ENCODE measurements at regions not wholly inside any gene's neighbourhood (a gene's known extent, or its start where the extent isn't known, plus 50 kb on each side); places are given as distances from the start of the nearest gene placed in this dataset.
"Not testable (repeated sequence)": the region's sequence is repeated elsewhere in the genome, so short reads cannot be mapped to it uniquely, and the experiment has no call there.

DNA sequence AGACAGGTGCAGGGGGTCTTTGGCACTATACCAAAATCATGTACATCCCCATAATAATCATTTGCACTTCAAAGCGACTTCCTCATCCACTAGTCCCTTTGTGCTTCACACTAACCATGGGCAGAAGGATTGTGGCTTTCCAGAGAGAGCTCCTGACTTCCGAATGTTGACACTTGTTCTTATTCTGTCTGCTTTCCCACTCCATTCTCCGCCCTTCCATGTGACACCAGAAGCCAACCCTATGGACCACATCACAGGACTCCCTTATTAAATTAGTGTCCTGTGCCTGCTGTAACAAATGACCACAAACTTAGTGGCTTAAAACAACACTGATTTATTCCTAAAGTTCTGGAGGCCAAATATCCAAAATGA lies 91.6 kb downstream of the CMC2 start:
- DNase-seq (ENCODE audit: low spot score) (no peak), ATAC-seq (no peak)

DNA sequence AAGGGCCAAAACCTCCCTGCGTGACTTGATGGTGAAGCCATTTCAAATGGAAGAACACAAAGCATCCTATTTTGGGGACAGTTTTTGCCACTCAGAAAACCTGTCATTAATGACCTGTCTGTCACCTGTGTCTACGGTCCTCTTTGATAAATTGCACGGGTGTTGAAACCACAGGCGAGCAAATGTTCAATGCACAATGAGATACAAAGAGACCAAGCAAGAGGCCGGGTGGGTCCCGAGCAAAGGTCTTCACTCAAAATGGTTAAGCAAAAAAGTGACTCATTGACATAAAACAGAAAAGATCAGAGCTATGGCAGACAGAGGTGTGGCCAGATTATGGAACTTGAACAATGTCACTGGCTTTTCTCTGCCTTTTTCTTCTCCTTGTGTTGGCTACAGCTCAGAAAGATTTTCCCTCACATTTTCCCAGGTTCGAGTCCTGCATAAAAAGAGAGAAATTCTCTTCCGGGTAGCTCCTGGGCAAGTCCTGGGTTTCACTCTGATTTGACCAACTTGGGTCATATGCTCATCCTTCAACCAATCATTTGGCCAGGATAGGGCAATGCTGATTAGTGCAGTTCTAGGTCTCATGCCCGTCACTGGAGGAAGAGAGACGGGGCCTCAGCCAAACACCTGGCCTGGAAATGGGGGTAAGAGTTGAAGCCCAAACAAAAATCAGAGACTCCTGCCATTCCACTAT lies 92.2 kb downstream of the CMC2 start:
- DNase-seq (ENCODE audit: low spot score) (no peak), ATAC-seq (no peak)

DNA sequence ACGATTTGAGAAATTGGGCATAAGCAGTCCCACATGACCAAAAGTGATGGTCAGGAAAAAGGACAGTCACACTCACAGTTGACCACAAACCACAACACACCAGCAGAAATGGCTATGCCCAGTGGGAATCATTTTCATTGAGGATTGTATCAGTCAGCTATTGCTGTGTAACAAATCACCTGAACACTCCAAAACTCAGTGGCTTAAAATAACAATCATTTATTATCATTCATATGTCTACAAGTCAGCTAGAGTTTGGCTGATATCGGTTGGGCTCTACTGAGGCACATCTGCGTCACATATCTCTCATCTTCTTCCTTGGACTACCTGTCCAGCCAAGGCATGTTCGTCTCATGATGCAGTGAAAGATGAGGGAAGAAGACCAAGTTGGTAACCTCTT lies 93.3 kb downstream of the CMC2 start:
- ATAC-seq (no peak), DNase-seq (ENCODE audit: low spot score) (no peak)

DNA sequence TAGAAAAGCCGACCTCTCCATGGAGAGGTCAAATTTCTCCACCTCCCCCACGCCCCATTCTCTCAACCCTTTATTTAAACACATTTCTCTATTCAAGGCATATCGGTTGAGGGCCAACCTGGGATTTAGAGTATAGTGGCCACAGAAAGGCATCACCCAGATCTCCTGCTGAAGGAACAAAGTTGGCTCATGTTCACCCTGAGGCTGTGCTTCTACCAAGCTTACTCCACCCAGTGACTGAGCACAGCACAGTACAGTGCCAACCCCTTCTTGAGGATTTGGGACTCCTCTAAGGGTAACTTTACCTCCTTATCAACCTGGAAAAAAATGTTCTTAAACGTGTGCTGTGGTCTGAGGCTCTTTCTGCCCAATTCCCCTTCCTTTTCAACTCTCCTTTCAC lies 94.0 kb downstream of the CMC2 start:
- DNase-seq (ENCODE audit: low spot score) (no peak), ATAC-seq (no peak)

DNA sequence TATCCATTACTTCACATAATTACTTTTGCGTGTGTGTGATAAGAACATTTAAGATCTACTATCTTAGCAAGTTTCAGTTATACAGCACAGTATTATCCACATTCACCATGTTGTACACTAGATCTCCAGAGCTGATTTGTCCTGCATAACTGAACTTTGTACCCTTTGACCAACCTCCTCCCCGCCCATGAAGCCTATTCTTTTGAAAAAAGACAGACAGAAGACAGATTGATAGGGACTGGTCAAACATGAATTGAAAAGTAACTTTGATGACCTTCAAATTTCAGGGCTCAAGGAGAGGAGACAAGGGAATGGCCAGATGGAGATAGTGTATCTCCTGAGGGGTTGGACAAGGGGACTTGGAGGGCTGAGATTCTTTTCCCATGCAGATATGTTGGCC lies 96.3 kb downstream of the CMC2 start:
- DNase-seq (ENCODE audit: low spot score) (no peak), ATAC-seq (no peak)

DNA sequence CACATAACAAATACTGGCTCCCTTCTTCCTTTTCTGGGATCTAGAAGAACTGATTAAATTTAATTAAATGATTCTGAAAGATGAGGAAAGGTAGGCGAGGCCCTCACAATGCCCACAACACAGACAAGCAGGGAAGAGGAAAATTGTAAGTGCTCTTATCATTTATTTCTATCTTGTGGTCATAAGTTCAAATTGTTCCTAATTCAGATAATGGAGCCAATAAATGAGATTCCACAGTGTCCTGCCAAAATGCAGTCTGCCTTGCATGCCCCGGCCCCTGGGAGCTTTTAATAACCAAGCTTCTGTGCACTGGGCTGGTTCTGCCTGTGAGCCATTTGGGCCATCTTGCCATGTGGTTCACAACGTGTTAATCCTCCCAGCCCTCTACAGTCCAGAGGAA lies 97.0 kb downstream of the CMC2 start:
- no peak for ATAC-seq
- no peak for DNase-seq (ENCODE audit: low spot score)

DNA sequence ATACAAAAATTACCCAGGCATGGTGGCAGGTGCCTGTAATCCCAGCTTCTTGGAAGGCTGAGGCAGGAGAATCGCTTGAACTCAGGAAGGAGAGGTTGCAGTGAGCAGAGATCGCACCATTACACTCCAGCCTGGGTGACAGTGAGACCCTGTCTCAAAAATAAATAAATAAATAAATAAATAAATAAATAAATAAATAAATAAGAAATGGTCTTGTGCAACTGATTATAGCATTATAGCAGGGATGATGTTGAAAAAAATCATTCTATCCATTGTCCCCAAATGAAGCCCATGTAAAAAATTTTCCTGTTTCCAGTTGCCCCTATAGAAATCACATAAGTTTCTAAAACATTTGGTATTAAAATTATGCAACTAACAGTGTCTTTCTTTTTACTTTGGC lies 100.5 kb downstream of the CMC2 start:
- not testable (repeated sequence) for DNase-seq (ENCODE audit: low spot score); ATAC-seq

DNA sequence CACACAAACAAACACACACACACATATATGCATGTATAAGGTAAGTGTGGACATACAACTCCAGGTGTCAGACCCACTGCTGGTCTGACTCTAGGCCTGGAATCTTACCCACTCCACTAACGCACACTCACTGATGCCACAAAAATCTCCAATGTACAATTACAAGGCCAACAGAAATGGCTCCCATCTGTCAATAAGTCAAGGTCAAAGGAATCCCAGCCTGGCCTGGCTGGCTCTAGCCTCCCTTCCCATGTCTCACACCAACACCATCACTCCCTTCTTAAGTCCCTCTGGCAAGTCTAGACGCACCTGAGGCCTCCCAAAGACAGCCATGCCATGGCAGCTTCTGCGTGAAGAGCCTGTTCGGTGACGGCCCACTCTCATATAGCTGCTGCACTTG lies 99.2 kb upstream of the CDYL2 start:
- ATAC-seq (no peak), DNase-seq (ENCODE audit: low spot score) (no peak)

DNA sequence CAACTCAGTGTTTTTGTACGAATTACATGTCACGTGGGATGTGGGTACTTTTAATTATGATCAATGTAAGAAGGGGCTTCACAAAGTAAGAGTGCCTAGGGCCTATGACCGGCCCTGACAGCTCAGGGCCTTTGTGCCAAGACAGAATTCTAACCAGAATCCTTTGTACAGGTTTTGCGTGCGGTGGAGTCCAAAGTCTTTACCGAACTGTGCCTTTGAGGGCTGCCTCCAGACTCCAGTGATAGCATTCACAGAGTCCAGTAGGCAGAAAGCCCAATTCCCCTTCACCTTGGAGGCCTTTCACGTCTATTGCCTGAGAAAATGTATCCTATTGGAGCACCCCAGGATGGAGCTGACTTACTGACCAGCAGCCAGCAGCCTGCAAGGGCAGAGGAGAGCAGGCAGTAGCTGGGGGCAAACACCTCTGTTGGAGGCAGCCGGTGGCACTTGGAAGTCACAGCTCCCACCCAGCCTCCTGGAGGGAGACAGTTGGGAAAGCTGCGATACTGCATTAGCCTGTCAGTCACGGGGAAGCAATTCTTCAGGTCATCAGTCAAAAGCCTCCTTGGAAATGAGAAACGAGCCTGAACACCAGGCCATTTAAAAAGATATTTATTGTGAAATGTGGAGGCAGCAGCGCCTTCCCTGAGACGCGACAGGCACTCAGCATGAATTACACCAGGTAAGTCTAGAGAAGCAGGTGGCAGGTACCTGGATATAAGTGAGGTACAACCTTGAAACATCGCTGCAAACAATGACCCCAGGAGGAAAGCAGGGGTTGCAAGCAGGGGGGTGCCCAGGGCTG lies 98.1 kb upstream of the CDYL2 start:
- ATAC-seq, result no peak
- no peak for DNase-seq (ENCODE audit: low spot score)

DNA sequence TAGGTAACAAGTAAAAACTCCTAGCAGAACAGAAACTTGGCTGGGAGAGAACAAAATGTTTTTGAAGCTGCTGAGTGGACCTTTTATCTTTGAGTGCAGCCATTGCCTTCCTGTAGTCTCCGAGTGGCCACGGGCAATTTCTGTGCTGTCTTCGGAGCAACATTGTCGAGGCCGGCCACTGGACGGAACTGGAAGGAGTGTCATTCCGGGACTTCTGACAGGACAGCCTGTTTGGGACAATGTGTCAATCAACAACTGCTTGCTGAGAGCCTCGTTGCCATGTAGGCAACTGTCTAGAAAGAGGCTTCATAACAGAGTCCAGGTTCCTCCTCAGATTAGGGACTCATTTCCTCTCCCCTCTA lies 96.2 kb upstream of the CDYL2 start:
- DNase-seq (ENCODE audit: low spot score) (no peak), ATAC-seq (no peak)

DNA sequence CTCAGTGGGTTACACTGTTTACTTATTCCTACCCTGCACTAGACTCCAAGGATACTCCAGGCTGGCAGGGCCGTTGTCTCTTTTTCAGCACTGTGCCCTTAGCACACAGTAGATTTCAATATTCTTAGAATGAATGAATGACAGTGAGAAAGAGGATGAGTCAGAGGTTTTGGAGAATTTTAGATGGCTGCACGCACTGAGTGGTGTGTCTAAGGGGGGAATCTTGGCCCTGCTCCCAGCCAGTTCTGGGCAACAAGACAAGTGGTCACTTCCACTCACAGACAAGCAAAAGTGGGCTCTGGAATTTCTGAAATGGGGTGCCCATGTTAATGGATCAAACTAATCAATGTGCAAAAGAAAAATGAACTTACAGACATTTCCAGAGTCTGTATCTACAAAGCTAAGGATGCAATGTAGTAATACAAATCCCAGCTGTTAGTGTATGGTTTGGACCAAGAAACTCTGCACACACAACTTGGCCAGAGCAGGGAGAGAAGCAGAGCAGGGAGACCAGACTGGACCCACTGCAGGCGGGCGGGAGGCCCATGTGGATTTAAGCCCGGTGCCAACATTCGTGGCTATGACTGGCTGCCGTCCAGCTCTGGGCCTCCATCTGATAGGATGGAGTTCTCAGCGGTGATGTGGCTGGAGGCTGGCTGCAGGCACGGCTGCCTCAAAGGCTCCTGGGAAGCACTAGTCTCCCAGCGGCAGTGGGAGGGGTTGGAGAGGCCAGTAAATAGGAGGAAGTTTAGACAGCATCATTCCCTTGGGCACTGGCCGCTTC lies 95.6 kb upstream of the CDYL2 start:
- peak; percentile 89 for DNase-seq (ENCODE audit: low spot score)
- peak; percentile 97 for ATAC-seq

DNA sequence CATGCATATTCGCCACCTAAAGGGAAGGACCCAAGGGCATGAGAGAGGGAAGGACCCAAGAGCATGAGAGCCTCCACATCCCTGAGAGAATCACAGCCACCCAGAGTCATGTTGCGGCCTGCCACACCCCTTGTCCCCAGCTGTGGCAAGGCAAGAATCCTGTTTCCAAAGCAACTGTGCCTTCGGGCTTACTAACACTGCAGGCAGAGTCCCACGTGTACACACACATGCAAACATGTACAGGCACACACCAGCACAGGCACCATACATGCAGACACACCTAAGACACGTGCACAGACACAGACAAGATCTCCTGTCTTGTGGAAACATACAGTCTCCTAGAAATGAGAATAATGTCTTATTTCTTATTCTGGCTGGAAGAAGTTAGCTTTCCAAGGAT lies 92.4 kb upstream of the CDYL2 start:
- DNase-seq (ENCODE audit: low spot score), result peak; percentile 11
- no peak for ATAC-seq

DNA sequence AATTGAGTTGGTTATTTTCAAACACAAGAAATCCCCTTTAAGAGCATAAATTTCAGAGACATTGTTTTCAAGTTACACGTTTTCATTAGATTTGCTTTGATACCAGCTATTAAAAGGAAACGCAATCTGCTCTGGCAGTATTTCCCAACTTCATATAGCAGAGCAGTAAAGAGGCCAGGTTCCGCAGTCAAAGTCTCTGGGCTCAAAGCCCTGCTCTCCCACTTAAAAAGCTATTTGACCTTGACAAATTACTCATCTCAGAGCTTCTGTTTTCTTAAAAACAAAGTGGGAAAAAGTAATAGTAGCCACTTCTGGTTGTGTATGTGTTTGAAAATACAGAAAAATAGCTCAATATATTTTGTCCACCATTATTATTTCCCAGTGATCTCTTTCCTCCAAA lies 89.7 kb upstream of the CDYL2 start:
- DNase-seq (ENCODE audit: low spot score), result no peak
- no peak for ATAC-seq

DNA sequence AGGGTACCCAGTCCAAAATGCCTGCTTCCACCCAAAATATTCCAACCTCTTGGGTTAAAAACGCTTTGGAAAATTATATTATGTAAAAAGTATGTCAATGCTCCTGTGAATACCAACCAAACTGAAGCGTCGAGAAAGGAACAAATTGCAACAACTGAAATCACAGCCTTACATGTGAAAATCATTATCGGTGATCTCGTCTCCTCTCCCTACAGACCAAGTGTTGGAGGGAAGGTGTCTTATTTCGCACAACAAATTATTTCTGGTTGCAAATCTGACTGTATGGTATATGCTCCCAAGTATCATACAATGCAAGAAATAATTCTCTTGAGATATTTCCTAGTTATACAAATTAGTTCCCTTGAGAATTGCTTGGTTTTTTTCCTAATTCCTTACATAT lies 89.3 kb upstream of the CDYL2 start:
- DNase-seq (ENCODE audit: low spot score) (no peak), ATAC-seq (no peak)

DNA sequence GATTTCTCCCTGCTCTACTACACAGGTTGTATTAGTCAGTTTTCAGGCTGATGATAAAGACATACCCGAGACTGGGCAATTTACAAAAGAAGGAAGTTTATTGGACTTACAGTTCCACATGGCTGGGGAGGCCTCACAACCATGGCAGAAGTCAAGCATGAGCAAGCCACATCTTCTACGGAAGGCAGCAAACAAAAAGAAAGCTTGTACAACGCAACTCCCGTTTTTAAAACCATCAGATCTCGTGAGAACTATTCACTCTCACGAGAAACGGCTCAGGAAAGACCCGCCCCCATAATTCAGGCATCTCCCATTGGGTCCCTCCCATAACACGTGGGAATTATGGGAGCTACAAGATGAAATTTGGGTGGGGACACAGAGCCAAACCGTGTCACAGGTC lies 88.0 kb upstream of the CDYL2 start:
- DNase-seq (ENCODE audit: low spot score); ATAC-seq: not testable (repeated sequence)

DNA sequence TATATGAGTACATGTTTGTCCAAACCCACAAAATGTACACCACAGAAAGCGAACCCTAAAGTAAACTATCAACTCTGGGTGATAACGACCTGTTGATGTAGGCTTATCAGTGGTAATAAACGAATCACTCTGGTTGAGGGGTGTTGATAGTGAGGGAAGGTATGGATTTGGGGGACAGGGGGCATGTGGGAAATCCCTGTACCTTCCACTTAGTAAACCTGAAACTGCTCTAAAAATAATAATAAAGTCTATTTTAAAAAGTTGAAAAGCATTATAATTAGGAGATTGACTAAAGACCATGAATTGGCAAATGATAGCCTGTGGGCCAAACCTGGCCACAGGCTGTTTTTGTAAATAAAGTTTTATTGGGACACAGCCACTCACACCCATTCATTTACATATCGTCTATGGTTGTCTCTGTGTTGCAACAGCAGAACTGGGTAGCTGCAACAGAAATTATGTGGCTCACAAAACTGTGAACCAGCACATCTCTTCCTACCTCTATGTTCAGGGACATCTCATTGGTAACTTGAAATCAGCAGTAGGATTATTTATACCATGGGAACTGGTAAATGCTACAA lies 85.5 kb upstream of the CDYL2 start:
- ATAC-seq (no peak), DNase-seq (ENCODE audit: low spot score) (no peak)

DNA sequence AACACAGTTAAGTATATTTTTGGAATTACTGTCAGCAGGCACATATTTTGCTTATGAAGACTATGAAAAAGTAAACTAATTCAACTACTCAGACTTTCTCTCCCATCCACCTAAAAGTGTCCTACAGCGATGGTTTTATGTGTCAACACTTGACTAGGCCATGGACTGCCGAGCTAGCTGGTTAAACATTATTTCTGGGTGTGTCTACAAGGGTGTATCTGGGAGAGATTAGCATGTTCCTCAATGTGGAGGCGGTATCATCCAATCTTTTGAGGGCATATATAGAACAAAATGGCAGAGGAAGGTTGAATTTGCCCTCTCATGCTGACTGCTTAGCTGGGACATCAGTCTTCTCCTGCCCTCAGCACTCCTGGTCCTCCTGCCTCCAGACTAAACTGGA lies 82.7 kb upstream of the CDYL2 start:
- DNase-seq (ENCODE audit: low spot score) (no peak), ATAC-seq (peak; percentile 23)

DNA sequence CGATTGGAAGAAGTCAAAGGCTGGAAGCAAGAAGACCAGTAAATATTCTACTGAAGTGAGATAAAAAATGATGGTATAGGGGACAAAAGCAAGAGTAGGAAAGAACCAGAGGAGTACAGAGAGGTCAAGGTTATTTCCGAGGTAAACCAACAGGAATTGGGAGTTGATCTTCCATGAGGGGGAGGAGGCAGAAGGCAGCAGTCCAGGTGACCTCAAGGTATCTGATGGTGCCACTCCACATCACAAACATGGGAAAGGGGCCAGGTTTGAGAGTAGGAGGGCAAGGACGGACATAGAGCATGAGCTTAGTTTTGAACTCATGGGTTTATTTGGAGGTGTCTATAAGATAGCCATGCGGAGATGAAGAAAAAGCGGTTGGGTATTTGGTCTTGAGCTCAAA lies 79.4 kb upstream of the CDYL2 start:
- peak; percentile 66 for DNase-seq (ENCODE audit: low spot score)
- ATAC-seq, result peak; percentile 75

DNA sequence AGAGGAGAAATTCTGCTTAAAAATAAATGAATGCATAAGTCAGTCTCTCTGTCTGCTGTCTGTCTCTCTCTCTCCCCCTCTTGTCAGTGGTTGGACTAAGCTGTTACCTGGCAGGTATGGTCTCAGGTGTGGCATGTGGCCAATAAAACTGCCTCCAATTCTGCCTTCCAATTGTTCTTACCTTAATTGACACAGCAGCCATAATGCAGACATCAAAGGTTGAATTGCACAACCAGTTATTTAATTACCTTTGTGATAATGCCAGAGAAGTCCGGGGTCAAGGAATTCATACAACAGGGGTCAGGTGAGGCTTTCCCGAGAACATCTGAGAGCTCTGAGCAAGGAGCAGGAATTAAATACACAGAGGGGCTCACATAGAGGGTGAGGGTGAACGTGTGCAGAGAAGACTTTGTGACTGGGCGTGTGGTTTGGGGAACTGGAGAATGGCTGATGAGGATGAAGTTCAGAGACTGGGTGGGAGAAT lies 78.8 kb upstream of the CDYL2 start:
- peak; percentile 72 for ATAC-seq
- peak; percentile 66 for DNase-seq (ENCODE audit: low spot score)

DNA sequence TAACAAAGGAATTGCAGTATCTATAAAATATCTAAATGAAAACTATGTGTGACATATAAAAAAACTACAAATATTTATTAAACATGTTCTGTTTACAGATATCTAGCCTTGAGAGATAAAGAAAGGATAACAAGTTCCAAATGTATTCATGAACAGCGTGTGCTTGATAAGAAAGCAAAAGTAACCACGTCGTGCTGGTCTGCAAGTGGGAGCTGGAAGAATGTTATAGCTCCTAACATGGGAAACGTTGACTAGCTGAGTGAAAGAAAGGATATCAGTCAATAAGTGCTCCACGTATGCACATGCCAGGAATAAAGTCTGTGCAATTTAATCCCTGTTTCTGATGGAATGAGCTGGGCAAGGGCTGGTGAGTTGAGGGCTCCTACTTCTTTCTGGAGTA lies 71.2 kb upstream of the CDYL2 start:
- DNase-seq (ENCODE audit: low spot score), result no peak
- peak; percentile 52 for ATAC-seq

DNA sequence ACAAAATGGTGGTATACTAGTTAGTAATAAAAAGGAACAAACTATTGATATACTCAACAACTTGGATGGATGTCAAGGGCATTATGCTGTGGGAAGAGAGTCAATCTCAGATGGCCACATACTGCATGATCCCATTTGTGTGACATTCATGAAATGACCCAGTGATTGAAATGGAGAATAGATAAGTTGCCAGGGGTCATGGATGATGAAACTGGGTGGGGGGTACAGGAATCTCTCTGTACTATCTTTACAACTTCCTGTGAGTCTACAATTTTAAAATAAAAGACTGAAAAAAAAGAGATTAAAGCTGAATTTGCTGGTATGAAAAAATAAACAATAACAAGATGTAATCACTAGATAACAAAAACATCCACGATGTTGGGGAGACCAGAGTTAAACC lies 70.5 kb upstream of the CDYL2 start:
- no peak for DNase-seq (ENCODE audit: low spot score)
- no peak for ATAC-seq

Measured in left lobe of liver (tissue), 2 donors.